PC-3 (cell line): ENCODE measurements at regions not wholly inside any gene's neighbourhood (a gene's known extent, or its start where the extent isn't known, plus 50 kb on each side); places are given as distances from the start of the nearest gene placed in this dataset.

ENCODE experiments used
- ATAC-seq: fragments of 200-7000 bp; cut with Tn5 transposase; 2 replicates; pipeline ENCODE4 v1.9.1; 2020; ENCODE audit warnings: mild to moderate bottlenecking, moderate library complexity
- BruUV-seq: library from RNA; stranded (reverse); fragments of 400-500 nt; replicated peaks from 2 replicates; lab custom pipeline; 2021; lab: Mats Ljungman, UMichigan
- CTCF ChIA-PET: fragments of 300-600 bp; sonication (Branson Sonifier 250); formaldehyde crosslinking; loops from one replicate; lab custom pipeline; 2022; ENCODE audit warnings: antibody characterized with exemption; lab: Charles Lee
- POLR2A ChIA-PET: fragments of 300-600 bp; sonication (Branson Sonifier 250); formaldehyde crosslinking; loops from one replicate; lab custom pipeline; 2022; ENCODE audit warnings: antibody characterized with exemption; ENCODE audit not compliant: unreplicated experiment; lab: Charles Lee
- DNase-seq: peaks from one replicate; pipeline ENCODE4 v3.0.0-alpha.2; 2015
- H2AFZ ChIP-seq: fragments of 300-600 bp; sonication (generic); 2 replicates; pipeline ENCODE4 v1.6.0; 2016; ENCODE audit warnings: antibody characterized with exemption, low read length
- H3F3A ChIP-seq: fragments of 300-600 bp; sonication (generic); one replicate; pipeline ENCODE4 v1.6.0; 2017; ENCODE audit warnings: antibody characterized with exemption, low read length, control low read depth, mild to moderate bottlenecking; ENCODE audit not compliant: unreplicated experiment
- H3K27ac ChIP-seq: fragments of 300-600 bp; sonication (generic); 2 replicates; pipeline ENCODE4 v1.5.1; 2016; ENCODE audit warnings: mild to moderate bottlenecking, low read length
- H3K27me3 ChIP-seq: fragments of 300-600 bp; sonication (generic); 2 replicates; pipeline ENCODE4 v1.6.1; 2016; ENCODE audit warnings: low read length, mixed read lengths
- H3K36me3 ChIP-seq: fragments of 300-600 bp; sonication (generic); 2 replicates; pipeline ENCODE4 v1.6.1; 2016; ENCODE audit warnings: low read depth, mixed run types, low read length, mixed read lengths
- H3K4me1 ChIP-seq: fragments of 300-600 bp; sonication (generic); 2 replicates; pipeline ENCODE4 v1.5.1; 2016; ENCODE audit warnings: low read length; ENCODE audit not compliant: insufficient read depth
- H3K4me2 ChIP-seq: fragments of 300-600 bp; sonication (generic); 2 replicates; pipeline ENCODE4 v1.6.0; 2016; ENCODE audit warnings: low read length
- H3K4me3 ChIP-seq: fragments of 300-600 bp; sonication (generic); 2 replicates; pipeline ENCODE4 v1.5.1; 2016; ENCODE audit warnings: mild to moderate bottlenecking, low read length, mixed read lengths
- H3K79me2 ChIP-seq: fragments of 300-600 bp; sonication (generic); 2 replicates; pipeline ENCODE4 v1.6.1; 2017; ENCODE audit warnings: low read length, mixed read lengths
- H3K9ac ChIP-seq: fragments of 300-600 bp; sonication (generic); 2 replicates; pipeline ENCODE4 v1.6.0; 2016; ENCODE audit warnings: mild to moderate bottlenecking, low read length
- H3K9me2 ChIP-seq: fragments of 300-600 bp; sonication (generic); replicated peaks from 2 replicates; pipeline ENCODE4 v1.6.1; 2016; ENCODE audit warnings: mixed run types, low read length, mixed read lengths
- H3K9me3 ChIP-seq: fragments of 300-600 bp; sonication (generic); 2 replicates; pipeline ENCODE4 v1.6.1; 2016; ENCODE audit warnings: low read length, mixed read lengths
- H4K20me1 ChIP-seq: fragments of 300-600 bp; sonication (generic); 2 replicates; pipeline ENCODE4 v1.6.1; 2016; ENCODE audit warnings: low read length, mixed read lengths
- EZH2 ChIP-seq: fragments of 300-600 bp; sonication (generic); IDR thresholded peaks from one replicate; pipeline ENCODE4 v1.6.1; 2017; ENCODE audit warnings: antibody characterized with exemption, mild to moderate bottlenecking, low read length; ENCODE audit not compliant: unreplicated experiment
- EZH2phosphoT487 ChIP-seq: fragments of 300-600 bp; sonication (generic); IDR thresholded peaks from 2 replicates; pipeline ENCODE4 v1.6.1; 2018; ENCODE audit warnings: mild to moderate bottlenecking, antibody characterized with exemption, low read length, borderline replicate concordance
- intact Hi-C: fragments of 100-400 bp; cut with micrococcal nuclease; formaldehyde crosslinking; loops from 2 replicates; pipeline ENCODE4 v1.9.0; 2023
- TF ChIP-seq, protein P1 (sequence below): fragments of 300-600 bp; sonication (generic); conservative IDR thresholded peaks from 2 replicates; pipeline ENCODE4 v1.5.1; 2017; ENCODE audit warnings: antibody characterized with exemption, low read depth, mild to moderate bottlenecking, low read length

DNA sequence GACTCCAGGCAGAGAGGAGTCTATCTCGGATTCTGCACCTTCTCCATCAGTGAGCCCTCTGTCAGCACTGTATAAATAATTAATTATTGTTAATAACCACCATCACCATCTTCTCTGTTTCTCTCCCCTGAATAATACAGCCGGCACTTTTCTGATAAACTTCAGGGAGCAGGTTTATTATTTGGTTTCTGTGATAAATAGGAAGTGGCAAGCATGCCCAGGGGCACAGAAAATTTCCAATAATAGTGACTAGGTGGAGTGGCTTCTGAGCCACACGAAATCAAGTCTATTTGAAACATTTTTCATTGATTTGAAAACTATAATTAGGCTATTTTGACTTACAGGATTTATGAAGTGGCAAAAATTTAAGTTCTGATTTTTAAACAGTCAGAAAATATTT, 186.8 kb upstream of the TMEM229A start:
- CTCF ChIA-PET = no interaction called here

DNA sequence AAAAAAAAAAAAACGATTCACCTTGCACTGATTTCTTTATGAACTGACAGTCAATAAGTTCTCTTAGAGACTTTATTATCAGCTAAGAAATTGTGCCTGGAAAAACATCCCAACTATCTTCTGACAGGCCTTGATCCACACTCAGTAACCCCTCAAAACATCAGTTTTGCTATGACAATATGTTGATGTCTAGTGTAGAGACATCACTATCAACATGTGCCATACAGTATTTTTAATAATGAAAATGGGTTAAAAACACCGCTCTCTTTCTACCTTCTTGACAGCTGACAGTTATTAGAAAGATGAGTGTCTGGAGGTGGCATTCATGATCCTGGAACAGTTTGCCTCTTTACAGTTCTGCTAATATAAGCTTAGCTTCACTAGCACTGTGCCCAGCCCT, 175.8 kb upstream of the TMEM229A start:
- CTCF ChIA-PET = no interaction called here
- no peak for DNase-seq

More for the DNA sequence above, 186.8 kb upstream of the TMEM229A start:
- H3F3A ChIP-seq = no peaks in the 10 kb centered on the region
- no peaks in the 10 kb centered on the region for H3K4me1 ChIP-seq
- TF ChIP-seq EZH2phosphoT487 (no peak), EZH2 (no peak)
- TF ChIP-seq, protein P1, sequence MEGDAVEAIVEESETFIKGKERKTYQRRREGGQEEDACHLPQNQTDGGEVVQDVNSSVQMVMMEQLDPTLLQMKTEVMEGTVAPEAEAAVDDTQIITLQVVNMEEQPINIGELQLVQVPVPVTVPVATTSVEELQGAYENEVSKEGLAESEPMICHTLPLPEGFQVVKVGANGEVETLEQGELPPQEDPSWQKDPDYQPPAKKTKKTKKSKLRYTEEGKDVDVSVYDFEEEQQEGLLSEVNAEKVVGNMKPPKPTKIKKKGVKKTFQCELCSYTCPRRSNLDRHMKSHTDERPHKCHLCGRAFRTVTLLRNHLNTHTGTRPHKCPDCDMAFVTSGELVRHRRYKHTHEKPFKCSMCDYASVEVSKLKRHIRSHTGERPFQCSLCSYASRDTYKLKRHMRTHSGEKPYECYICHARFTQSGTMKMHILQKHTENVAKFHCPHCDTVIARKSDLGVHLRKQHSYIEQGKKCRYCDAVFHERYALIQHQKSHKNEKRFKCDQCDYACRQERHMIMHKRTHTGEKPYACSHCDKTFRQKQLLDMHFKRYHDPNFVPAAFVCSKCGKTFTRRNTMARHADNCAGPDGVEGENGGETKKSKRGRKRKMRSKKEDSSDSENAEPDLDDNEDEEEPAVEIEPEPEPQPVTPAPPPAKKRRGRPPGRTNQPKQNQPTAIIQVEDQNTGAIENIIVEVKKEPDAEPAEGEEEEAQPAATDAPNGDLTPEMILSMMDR = no peak
- H3K9me2 ChIP-seq = no peaks in the 10 kb centered on the region
- no peak for DNase-seq
- no peaks in the 10 kb centered on the region for H3K36me3 ChIP-seq
- H2AFZ ChIP-seq = no peak overlapping the region
- no peak overlapping the region for H3K4me2 ChIP-seq
- no peaks in the 10 kb centered on the region for H3K27me3 ChIP-seq
- H3K27ac ChIP-seq = no peak overlapping the region
- H3K9ac ChIP-seq = no peak overlapping the region
- no TSS peak for BruUV-seq
- 0 out of 2 replicates have a peak, but pooled peaks cover 5% of the 10 kb centered on the region for H3K9me3 ChIP-seq
- H3K79me2 ChIP-seq = no peaks in the 10 kb centered on the region
- POLR2A ChIA-PET = no interaction called here
- H4K20me1 ChIP-seq = no peaks in the 10 kb centered on the region
- intact Hi-C loops = no loop called here
- no peak overlapping the region for H3K4me3 ChIP-seq
- ATAC-seq = no peak

DNA sequence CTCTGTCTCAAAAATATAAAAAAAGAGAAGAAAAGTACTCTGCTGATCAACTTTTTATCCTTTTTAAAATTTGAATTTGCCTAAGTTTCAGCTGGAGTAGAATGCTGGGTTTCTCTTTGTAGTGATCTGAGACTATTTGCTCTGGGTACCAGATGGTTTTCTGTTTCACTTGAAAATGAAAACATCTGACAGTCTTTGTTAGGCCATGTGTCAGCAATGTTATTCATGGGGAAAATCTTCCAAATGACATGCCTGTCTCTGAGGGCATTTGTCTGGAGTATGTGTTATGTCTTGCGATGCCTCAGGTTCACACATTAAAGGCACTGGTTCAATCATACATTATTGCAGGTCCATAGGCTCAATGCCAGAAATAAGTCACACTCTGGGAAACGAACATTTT, 175.3 kb upstream of the TMEM229A start:
- Histone ChIP-seq H3K9ac (no peak overlapping the region), H3K4me3 (no peak overlapping the region), H3K27ac (no peak overlapping the region), H3K9me3 (no peaks in the 10 kb centered on the region), H3K4me1 (no peaks in the 10 kb centered on the region), H3K36me3 (no peaks in the 10 kb centered on the region), H3F3A (no peaks in the 10 kb centered on the region), H3K27me3 (no peaks in the 10 kb centered on the region), H4K20me1 (no peaks in the 10 kb centered on the region), H3K79me2 (no peaks in the 10 kb centered on the region), H3K4me2 (no peak overlapping the region), H2AFZ (no peak overlapping the region), H3K9me2 (no peaks in the 10 kb centered on the region)
- intact Hi-C loops = no loop called here
- ChIA-PET POLR2A (no interaction called here), CTCF (no interaction called here)
- ATAC-seq (no peak), DNase-seq (no peak)
- BruUV-seq = no TSS peak
- TF ChIP-seq EZH2phosphoT487 = no peak

More for the DNA sequence above, 175.8 kb upstream of the TMEM229A start:
- Histone ChIP-seq H3K27ac (no peak overlapping the region), H4K20me1 (no peaks in the 10 kb centered on the region), H3K27me3 (no peaks in the 10 kb centered on the region), H3K4me2 (no peak overlapping the region), H3K36me3 (no peaks in the 10 kb centered on the region), H2AFZ (no peak overlapping the region), H3K9me3 (no peaks in the 10 kb centered on the region), H3K9me2 (no peaks in the 10 kb centered on the region), H3K79me2 (no peaks in the 10 kb centered on the region), H3K9ac (no peak overlapping the region), H3K4me1 (no peaks in the 10 kb centered on the region), H3F3A (no peaks in the 10 kb centered on the region), H3K4me3 (no peak overlapping the region)
- intact Hi-C loops = no loop called here
- no TSS peak for BruUV-seq
- POLR2A ChIA-PET = no interaction called here
- ATAC-seq = no peak
- TF ChIP-seq, protein P1 = no peak
- TF ChIP-seq EZH2phosphoT487 (no peak), EZH2 (no peak)
